RWPE1 (cell line): ENCODE measurements at regions not wholly inside any gene's neighbourhood (a gene's known extent, or its start where the extent isn't known, plus 50 kb on each side); places are given as distances from the start of the nearest gene placed in this dataset.

ENCODE experiments used
- CTCF ChIA-PET: fragments of 350-600 bp; sonication (Branson Sonifier 250); formaldehyde crosslinking; extraction: SDS; loops from one replicate; lab custom pipeline; 2021; lab: Yijun Ruan, JAX
- POLR2A ChIA-PET: fragments of 400-600 bp; formaldehyde crosslinking; extraction: SDS; loops from one replicate; lab custom pipeline; 2020; ENCODE audit warnings: antibody characterized with exemption; ENCODE audit not compliant: low non-redundant PET; lab: Yijun Ruan, JAX
- DNase-seq: peaks from one replicate; pipeline ENCODE4 v3.0.0; 2012; ENCODE audit warnings: low spot score
- H3K27ac ChIP-seq: fragments of 450-650 bp; 2 replicates; pipeline ENCODE4 v1.5.1; 2017
- CTCF ChIP-seq: fragments of 450-650 bp; conservative IDR thresholded peaks from 2 replicates; pipeline ENCODE4 v1.5.1; 2017; ENCODE audit warnings: low read depth, mild to moderate bottlenecking

- ChIA-PET CTCF (no interaction called here), POLR2A (no interaction called here)
- TF ChIP-seq CTCF: no peak
- no peak for DNase-seq
- no peak overlapping the region for H3K27ac ChIP-seq
Observed at GRCh38 chr15:54820098-54820497, 376.6 kb downstream of the RSL24D1 start.

GRCh38 chr15:54816401-54816800 is 380.3 kb downstream of the RSL24D1 start:
- no peak for DNase-seq
- no peak overlapping the region for H3K27ac ChIP-seq
- ChIA-PET CTCF (no interaction called here), POLR2A (no interaction called here)
- no peak for TF ChIP-seq CTCF

- no peak for TF ChIP-seq CTCF
- POLR2A ChIA-PET: no interaction called here
- no peak overlapping the region for H3K27ac ChIP-seq
- CTCF ChIA-PET: no interaction called here
- DNase-seq: no peak
Observed at GRCh38 chr15:54815556-54815955, 381.2 kb downstream of the RSL24D1 start.

- ChIA-PET POLR2A (no interaction called here), CTCF (no interaction called here)
- no peak for DNase-seq
- H3K27ac ChIP-seq: no peak overlapping the region
- no peak for TF ChIP-seq CTCF
Observed at GRCh38 chr15:54812383-54812782, 384.4 kb downstream of the RSL24D1 start.

- ChIA-PET CTCF (no interaction called here), POLR2A (no interaction called here)
- DNase-seq: no peak
- no peak for TF ChIP-seq CTCF
- H3K27ac ChIP-seq: no peak overlapping the region
Observed at GRCh38 chr15:54810496-54810895, 386.2 kb downstream of the RSL24D1 start.

GRCh38 chr15:54810031-54810430 is 386.7 kb downstream of the RSL24D1 start:
- no peak for TF ChIP-seq CTCF
- no peak overlapping the region for H3K27ac ChIP-seq
- ChIA-PET CTCF (no interaction called here), POLR2A (no interaction called here)
- no peak for DNase-seq

- TF ChIP-seq CTCF: no peak
- ChIA-PET CTCF (no interaction called here), POLR2A (no interaction called here)
- no peak for DNase-seq
- no peak overlapping the region for H3K27ac ChIP-seq
Observed at GRCh38 chr15:54808321-54808720, 388.4 kb downstream of the RSL24D1 start.
